ENCODE measurements at regions not wholly inside any gene's neighbourhood (a gene's known extent, or its start where the extent isn't known, plus 50 kb on each side); places are given as distances from the start of the nearest gene placed in this dataset.
"Not testable (repeated sequence)": the region's sequence is repeated elsewhere in the genome, so short reads cannot be mapped to it uniquely, and the experiment has no call there.

DNA sequence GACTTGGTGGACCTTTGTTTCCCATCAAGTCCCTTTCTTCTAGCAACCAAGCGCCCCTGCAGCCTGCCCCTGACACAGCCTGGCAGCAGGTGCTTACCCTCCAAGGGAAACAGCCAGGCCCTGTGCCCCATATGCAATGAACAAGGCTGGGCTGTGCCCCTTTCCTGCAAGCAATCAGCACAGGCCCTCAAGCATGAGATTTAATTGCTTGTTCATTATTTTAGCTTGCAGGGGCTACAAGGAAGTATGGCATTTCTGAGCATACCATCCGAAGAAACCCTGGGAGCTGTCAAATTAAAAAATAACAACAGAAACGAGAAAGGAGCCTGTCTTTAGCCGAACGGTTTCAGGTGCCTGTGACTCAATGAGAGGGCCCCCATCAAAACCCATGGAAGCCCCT lies 522.9 kb upstream of the ARID1B start:
- DNase-seq (ENCODE audit: low read depth in 4 of 4, low spot score in 3 of 4): no peak

DNA sequence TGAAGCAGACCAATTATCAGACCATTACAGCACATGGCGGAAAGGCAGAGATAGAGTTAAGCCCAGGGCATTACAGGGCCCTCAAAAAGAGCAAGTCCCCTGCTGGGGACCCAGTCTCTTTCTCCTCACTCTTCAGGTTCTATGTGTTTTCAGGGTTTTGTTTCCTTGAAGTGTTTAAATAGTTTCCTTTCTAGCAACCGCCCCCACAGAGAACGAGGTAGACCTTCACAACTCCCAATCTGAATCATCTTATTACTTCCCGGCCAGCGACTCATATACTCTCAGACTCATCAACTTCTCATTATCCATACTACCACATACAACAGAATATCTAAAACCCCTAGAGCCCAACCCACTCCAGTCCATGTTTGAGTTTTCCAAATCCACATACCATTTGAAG lies 526.6 kb upstream of the ARID1B start:
- no peak for DNase-seq (ENCODE audit: low read depth in 4 of 4, low spot score in 3 of 4)

DNA sequence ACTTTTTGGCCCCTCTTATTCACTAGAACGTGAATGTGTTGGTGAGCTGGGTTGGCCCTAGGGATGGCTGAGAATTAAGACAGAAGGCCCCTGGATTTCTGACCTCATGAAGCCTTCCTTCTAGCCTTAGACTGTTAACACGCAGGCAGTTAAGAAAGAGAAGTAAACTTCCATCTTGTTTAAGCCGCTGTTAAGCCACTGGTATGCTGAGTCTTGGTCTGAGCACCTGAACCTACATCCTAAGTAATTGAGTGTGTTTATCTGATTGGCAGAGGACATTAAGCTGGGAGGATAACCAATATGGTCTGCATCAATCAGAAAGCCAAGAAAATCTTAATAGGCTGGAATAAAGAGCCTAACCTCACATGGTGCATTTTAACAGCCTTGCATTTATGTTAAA lies 535.0 kb upstream of the ARID1B start:
- no peak for DNase-seq (ENCODE audit: low read depth in 4 of 4, low spot score in 3 of 4)

DNA sequence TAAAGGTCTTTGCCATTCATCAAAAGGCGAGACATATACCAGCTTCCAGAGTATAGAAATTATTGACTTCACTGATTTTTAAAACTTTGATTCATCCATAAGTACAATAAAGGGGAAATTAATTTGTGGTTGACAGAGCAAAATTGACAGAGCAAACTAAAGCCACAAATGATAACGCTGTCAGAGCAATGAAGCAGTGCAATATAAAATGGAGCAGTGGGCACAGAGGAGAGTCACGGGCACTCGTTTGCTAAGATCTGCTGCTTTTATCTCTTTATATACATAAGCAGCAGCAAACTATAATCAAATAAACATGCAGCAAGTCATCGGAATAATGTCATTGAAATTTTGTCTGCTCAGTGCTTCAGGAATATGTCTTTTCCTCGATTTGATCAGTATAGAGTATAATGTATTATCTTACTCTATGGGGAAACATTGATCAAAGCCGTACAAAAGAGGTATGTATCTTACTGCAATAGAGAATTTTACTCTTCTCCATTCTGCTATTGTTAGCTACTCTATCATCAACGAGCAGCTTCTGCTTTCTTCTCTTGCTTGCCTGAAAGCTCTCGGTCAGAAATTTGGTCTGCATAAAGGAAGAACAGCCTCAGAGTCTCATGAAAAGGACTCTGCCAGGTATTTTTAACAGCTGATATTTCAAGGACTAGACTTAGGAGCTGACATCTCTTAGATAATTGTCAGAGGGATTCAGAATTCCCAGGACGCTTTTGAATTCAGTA lies 546.0 kb upstream of the ARID1B start:
- no peak for DNase-seq (ENCODE audit: low read depth in 4 of 4, low spot score in 3 of 4)

- DNase-seq (ENCODE audit: low read depth in 4 of 4, low spot score in 3 of 4): no peak
Measured at GRCh38 chr6:156219973-156220372, 557.2 kb upstream of the ARID1B start.

- DNase-seq (ENCODE audit: low read depth in 4 of 4, low spot score in 3 of 4): no peak
Measured at GRCh38 chr6:156205678-156206077, 571.5 kb upstream of the ARID1B start.

DNA sequence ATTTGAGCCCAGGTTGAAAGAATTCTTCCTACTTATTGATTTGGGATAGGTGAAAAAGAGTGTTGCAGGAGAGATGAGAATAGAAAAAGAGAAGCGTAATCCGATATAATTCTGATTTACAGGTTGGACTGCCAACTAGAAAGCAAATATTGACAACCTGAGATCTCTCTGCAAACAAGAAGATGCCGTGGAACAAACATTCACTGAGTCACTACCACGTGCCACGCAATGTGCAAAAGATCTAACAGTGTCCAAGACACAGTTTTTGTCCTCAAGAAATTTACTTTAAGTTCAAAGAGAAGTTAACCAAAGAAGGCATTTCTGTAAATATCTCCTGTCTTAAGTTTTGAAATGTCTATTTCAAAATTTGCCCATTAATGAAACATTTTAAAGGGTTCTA lies 578.0 kb upstream of the ARID1B start:
- no peak for DNase-seq (ENCODE audit: low read depth in 4 of 4, low spot score in 3 of 4)

DNA sequence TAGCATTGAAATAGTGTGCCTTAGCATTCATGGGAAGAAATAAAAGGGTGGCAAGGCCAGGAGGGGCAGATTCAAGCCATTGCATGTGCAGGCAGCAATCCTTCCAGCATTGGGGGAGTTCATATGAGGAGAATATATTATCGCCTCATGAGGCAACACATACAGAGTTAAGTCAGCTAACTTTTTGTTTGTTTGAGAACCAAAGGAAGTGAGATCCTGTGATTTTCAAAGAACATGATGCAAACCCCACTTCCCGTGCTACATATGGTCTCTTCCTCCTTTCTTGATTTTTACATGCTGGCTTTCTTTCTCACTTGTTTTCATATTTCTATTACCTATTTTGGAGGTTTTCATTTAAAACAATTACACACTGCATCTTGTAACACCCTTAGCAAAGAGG lies 579.7 kb upstream of the ARID1B start:
- no peak for DNase-seq (ENCODE audit: low read depth in 4 of 4, low spot score in 3 of 4)

GRCh38 chr6:156194981-156195380 lies 582.2 kb upstream of the ARID1B start:
- no peak for DNase-seq (ENCODE audit: low read depth in 4 of 4, low spot score in 3 of 4)

GRCh38 chr6:156193381-156193780 lies 583.8 kb upstream of the ARID1B start:
- DNase-seq (ENCODE audit: low read depth in 4 of 4, low spot score in 3 of 4): no peak

- DNase-seq (ENCODE audit: low read depth in 4 of 4, low spot score in 3 of 4): no peak
Measured at GRCh38 chr6:156191895-156192294, 585.3 kb upstream of the ARID1B start.

DNA sequence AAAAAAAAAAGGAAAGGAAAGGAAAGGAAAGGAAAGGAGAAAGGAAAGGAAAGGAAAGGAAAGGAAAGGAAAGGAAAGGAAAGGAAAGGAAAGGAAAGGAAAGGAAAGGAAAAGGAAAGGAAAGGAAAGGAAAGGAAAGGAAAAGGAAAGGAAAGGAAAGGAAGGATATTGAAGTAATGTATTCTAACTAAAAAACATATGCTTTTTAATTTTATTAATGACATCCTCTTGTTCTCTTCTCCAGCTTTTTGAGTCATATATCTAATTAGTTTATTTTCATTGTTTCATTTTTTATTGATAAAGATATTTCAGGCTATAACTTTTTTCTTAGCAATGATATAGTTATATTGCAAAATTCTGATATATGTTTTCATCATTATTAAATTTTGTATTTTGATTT lies 585.8 kb upstream of the ARID1B start:
- DNase-seq (ENCODE audit: low read depth in 4 of 4, low spot score in 3 of 4): not testable (repeated sequence)

DNA sequence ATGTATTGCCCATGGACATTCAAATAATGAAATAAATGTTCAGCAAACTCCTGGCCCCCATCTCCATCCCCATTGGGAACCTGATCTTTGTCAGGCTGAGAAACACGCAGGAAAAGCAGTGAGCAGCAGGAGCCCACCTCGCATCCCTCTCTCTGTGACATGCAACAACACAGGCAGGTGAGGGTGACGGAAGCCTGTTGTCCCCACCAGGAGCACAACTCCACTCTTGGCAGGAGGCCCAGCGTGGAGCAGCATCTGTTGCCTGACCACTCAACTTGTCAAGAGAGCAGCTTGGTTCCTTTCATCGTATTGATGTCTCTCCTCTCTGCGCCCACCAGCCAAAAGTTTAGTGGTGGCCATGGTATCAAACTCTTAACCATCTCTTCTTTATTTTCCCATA lies 586.9 kb upstream of the ARID1B start:
- no peak for DNase-seq (ENCODE audit: low read depth in 4 of 4, low spot score in 3 of 4)

GRCh38 chr6:156189714-156190113 lies 587.5 kb upstream of the ARID1B start:
- no peak for DNase-seq (ENCODE audit: low read depth in 4 of 4, low spot score in 3 of 4)

GRCh38 chr6:156189195-156189594 lies 588.0 kb upstream of the ARID1B start:
- DNase-seq (ENCODE audit: low read depth in 4 of 4, low spot score in 3 of 4): no peak

GRCh38 chr6:156185113-156185512 lies 592.1 kb upstream of the ARID1B start:
- DNase-seq (ENCODE audit: low read depth in 4 of 4, low spot score in 3 of 4): no peak

DNA sequence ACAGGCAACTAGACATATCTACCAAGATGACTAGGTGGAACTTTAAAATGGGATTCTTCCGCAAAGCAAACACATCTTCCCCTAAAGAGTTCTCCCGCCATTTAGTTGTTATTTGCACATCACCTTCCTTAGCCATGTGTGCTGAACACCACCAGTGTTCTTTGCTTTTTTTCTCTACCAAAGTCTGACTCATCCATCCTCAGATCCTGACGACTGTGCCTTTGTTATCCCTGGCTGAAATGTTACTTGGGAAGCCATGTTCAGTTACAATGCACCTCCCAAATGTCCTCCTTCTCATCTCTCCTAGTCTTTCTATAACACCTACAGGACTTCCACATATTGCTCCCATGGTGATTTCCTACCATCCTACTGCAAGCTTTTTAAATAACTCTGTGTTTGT lies 593.5 kb upstream of the ARID1B start:
- DNase-seq (ENCODE audit: low read depth in 4 of 4, low spot score in 3 of 4): no peak

GRCh38 chr6:156182356-156182755 lies 594.8 kb upstream of the ARID1B start:
- DNase-seq (ENCODE audit: low read depth in 4 of 4, low spot score in 3 of 4): no peak

GRCh38 chr6:156181506-156181905 lies 595.7 kb upstream of the ARID1B start:
- DNase-seq (ENCODE audit: low read depth in 4 of 4, low spot score in 3 of 4): no peak

DNA sequence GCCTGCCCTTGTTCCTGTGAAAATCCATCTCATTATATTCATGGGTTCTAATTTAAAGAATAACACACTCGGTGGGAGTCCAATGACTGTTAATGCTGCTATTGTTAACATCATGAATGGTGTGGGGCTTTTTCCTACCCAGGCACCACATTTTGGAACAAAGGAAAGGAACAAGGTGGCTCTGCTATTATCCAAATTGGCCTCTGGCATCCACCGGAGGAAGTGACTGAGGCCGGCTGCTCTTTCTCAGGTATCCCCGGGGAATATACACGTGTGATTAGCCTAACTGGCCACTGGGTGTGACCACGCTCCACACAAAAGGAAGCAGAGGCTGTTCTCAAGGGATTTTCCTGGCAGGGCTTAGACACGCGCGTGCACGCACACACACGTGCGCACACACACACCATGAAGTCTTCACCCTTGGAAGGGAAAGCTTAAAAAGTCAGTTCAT lies 601.2 kb upstream of the ARID1B start:
- no peak for DNase-seq (ENCODE audit: low read depth in 4 of 4, low spot score in 3 of 4)

GRCh38 chr6:156175433-156175832 lies 601.7 kb upstream of the ARID1B start:
- DNase-seq (ENCODE audit: low read depth in 4 of 4, low spot score in 3 of 4): no peak

- no peak for DNase-seq (ENCODE audit: low read depth in 4 of 4, low spot score in 3 of 4)
Measured at GRCh38 chr6:156174031-156174890, 602.9 kb upstream of the ARID1B start.
